ENCODE measurements at regions not wholly inside any gene's neighbourhood (a gene's known extent, or its start where the extent isn't known, plus 50 kb on each side); places are given as distances from the start of the nearest gene placed in this dataset.

DNA sequence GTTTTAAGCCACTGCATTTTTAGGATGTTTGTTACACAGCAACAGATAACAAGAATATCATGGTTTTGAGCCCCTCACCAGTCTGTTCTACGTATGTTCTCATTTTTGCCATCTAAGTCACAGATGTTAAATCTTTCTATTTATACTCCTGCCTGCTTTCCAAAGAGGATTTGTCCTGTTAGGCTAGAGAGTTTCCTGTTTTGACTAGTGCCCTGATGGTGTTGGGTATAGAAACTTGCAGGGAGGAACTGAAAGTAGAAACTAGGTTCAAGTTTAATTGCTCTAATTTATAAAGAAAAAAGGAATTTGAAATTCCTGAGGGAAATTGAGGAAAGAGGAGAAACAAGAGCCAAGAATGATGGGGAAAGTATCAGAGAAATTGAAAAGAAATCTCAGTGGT is 74.4 kb upstream of the COCH start:
- Histone ChIP-seq H3K27ac (ENCODE audit: low read depth, low read length) (no peak overlapping the region), H3K27me3 (ENCODE audit: insufficient read depth, low read length) (no peaks in the 10 kb centered on the region), H3K9ac (ENCODE audit: low read length) (no peak overlapping the region), H3K4me3 (ENCODE audit: insufficient read depth, low read depth, low read length) (no peak overlapping the region), H4K20me1 (ENCODE audit: insufficient read depth, low read length) (no peaks in the 10 kb centered on the region), H3K79me2 (ENCODE audit: insufficient read depth, low read length) (no peaks in the 10 kb centered on the region), H3K9me3 (ENCODE audit: insufficient read depth, low read depth, low read length) (no peaks in the 10 kb centered on the region), H2AFZ (ENCODE audit: low read depth, low read length) (no peak overlapping the region), H3K36me3 (ENCODE audit: insufficient read depth, low read length) (no peaks in the 10 kb centered on the region), H3K4me2 (ENCODE audit: low read length) (no peak overlapping the region), H3K4me1 (ENCODE audit: insufficient read depth, low read length) (no peaks in the 10 kb centered on the region)
- TF ChIP-seq EZH2 (IDR thresholded peaks at IDR 0.05; ENCODE audit: insufficient read depth, low read length) (no peak), CTCF (IDR thresholded peaks at IDR 0.05; ENCODE audit: insufficient read depth, low read depth, low read length) (no peak)
- FAIRE-seq (no peak), DNase-seq (ENCODE audit: low read depth) (no peak)
- Mint-ChIP-seq H3K4me3 (ENCODE audit: unreplicated experiment) (no peak overlapping the region), H3K9me3 (ENCODE audit: unreplicated experiment) (peaks cover under 1% of the 10 kb centered on the region), H3K4me1 (ENCODE audit: low read depth, unreplicated experiment) (peaks cover 14% of the 10 kb centered on the region), H3K36me3 (ENCODE audit: low read depth, unreplicated experiment) (no peaks in the 10 kb centered on the region), H3K27ac (ENCODE audit: unreplicated experiment) (no peak overlapping the region), H3K27me3 (ENCODE audit: low read depth, unreplicated experiment) (peaks cover 4% of the 10 kb centered on the region)

DNA sequence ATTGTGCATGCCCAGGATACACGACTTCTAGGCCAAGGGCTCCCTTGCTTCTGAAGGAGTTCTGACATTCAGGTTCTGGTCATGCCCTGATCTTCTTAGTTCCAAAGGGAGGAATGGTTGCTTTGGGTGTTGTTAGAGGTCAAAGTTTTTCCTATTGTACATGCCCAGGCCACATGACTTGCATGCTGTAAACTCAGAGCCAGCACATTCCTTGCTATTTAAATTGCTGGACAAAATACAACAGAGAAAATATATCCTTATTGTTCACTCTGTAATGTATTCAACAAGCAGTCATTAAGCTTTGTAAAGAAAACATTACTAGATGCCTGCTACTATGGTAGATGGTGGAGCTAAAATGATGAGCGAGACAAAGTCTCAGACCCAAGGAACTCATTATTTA is 71.2 kb upstream of the COCH start:
- no peaks in the 10 kb centered on the region for H3K79me2 ChIP-seq (ENCODE audit: insufficient read depth, low read length)
- H3K9ac ChIP-seq (ENCODE audit: low read length) = no peak overlapping the region
- no peaks in the 10 kb centered on the region for H3K27me3 ChIP-seq (ENCODE audit: insufficient read depth, low read length)
- H2AFZ ChIP-seq (ENCODE audit: low read depth, low read length) = peak overlapping the region; percentile 21
- no peak for DNase-seq (ENCODE audit: low read depth)
- Mint-ChIP-seq H3K27me3 (ENCODE audit: low read depth, unreplicated experiment) (peaks cover 4% of the 10 kb centered on the region), H3K9me3 (ENCODE audit: unreplicated experiment) (no peaks in the 10 kb centered on the region), H3K4me3 (ENCODE audit: unreplicated experiment) (no peak overlapping the region), H3K36me3 (ENCODE audit: low read depth, unreplicated experiment) (no peaks in the 10 kb centered on the region), H3K4me1 (ENCODE audit: low read depth, unreplicated experiment) (peaks cover 14% of the 10 kb centered on the region), H3K27ac (ENCODE audit: unreplicated experiment) (no peak overlapping the region)
- H4K20me1 ChIP-seq (ENCODE audit: insufficient read depth, low read length) = no peaks in the 10 kb centered on the region
- no peak overlapping the region for H3K4me2 ChIP-seq (ENCODE audit: low read length)
- no peaks in the 10 kb centered on the region for H3K36me3 ChIP-seq (ENCODE audit: insufficient read depth, low read length)
- no peak overlapping the region for H3K4me3 ChIP-seq (ENCODE audit: insufficient read depth, low read depth, low read length)
- H3K9me3 ChIP-seq (ENCODE audit: insufficient read depth, low read depth, low read length) = no peaks in the 10 kb centered on the region
- no peak for FAIRE-seq
- TF ChIP-seq CTCF (IDR thresholded peaks at IDR 0.05; ENCODE audit: insufficient read depth, low read depth, low read length) = no peak
- no peaks in the 10 kb centered on the region for H3K4me1 ChIP-seq (ENCODE audit: insufficient read depth, low read length)
- H3K27ac ChIP-seq (ENCODE audit: low read depth, low read length) = no peak overlapping the region

- H3K27ac ChIP-seq (ENCODE audit: low read depth, low read length) = no peak overlapping the region
- no peaks in the 10 kb centered on the region for H3K79me2 ChIP-seq (ENCODE audit: insufficient read depth, low read length)
- H3K36me3 ChIP-seq (ENCODE audit: insufficient read depth, low read length) = no peaks in the 10 kb centered on the region
- H3K4me3 ChIP-seq (ENCODE audit: insufficient read depth, low read depth, low read length) = no peak overlapping the region
- no peak overlapping the region for H3K4me2 ChIP-seq (ENCODE audit: low read length)
- Mint-ChIP-seq H3K27me3 (ENCODE audit: low read depth, unreplicated experiment) (no peaks in the 10 kb centered on the region), H3K4me3 (ENCODE audit: unreplicated experiment) (no peak overlapping the region), H3K27ac (ENCODE audit: unreplicated experiment) (no peak overlapping the region), H3K9me3 (ENCODE audit: unreplicated experiment) (no peaks in the 10 kb centered on the region), H3K36me3 (ENCODE audit: low read depth, unreplicated experiment) (no peaks in the 10 kb centered on the region), H3K4me1 (ENCODE audit: low read depth, unreplicated experiment) (peaks cover 20% of the 10 kb centered on the region)
- FAIRE-seq = no peak
- no peaks in the 10 kb centered on the region for H3K27me3 ChIP-seq (ENCODE audit: insufficient read depth, low read length)
- TF ChIP-seq CTCF (IDR thresholded peaks at IDR 0.05; ENCODE audit: insufficient read depth, low read depth, low read length) (no peak), EZH2 (IDR thresholded peaks at IDR 0.05; ENCODE audit: insufficient read depth, low read length) (no peak)
- H3K9me3 ChIP-seq (ENCODE audit: insufficient read depth, low read depth, low read length) = no peaks in the 10 kb centered on the region
- no peak overlapping the region for H3K9ac ChIP-seq (ENCODE audit: low read length)
- no peaks in the 10 kb centered on the region for H4K20me1 ChIP-seq (ENCODE audit: insufficient read depth, low read length)
- DNase-seq (ENCODE audit: low read depth) = no peak
- H2AFZ ChIP-seq (ENCODE audit: low read depth, low read length) = no peak overlapping the region
- no peaks in the 10 kb centered on the region for H3K4me1 ChIP-seq (ENCODE audit: insufficient read depth, low read length)
Observed at GRCh38 chr14:30805284-30805683, 69.1 kb upstream of the COCH start.
